HG02973 (cell line): ENCODE measurements at regions not wholly inside any gene's neighbourhood (a gene's known extent, or its start where the extent isn't known, plus 50 kb on each side); places are given as distances from the start of the nearest gene placed in this dataset.

Source experiments
- ATAC-seq: cut with Tn5 transposase; IDR thresholded peaks from one replicate; pipeline ENCODE4 v1.9.1; 2021; ENCODE audit warnings: moderate library complexity; ENCODE audit not compliant: unreplicated experiment

- no peak for ATAC-seq
Observed at GRCh38 chr4:178481564-178481963, 1039.3 kb upstream of the AGA start.

GRCh38 chr4:178523038-178523437 is 1080.8 kb upstream of the AGA start:
- ATAC-seq, result no peak

- no peak for ATAC-seq
Observed at GRCh38 chr4:178535939-178536579, 1093.8 kb upstream of the AGA start.

GRCh38 chr4:178553201-178553600 is 1111.0 kb upstream of the AGA start:
- ATAC-seq, result no peak

- ATAC-seq, result no peak
Observed at GRCh38 chr4:178554352-178554751, 1112.1 kb upstream of the AGA start.

GRCh38 chr4:178556796-178557195 is 1114.6 kb upstream of the AGA start:
- no peak for ATAC-seq

- ATAC-seq, result no peak
Observed at GRCh38 chr4:178577933-178578332, 1135.7 kb upstream of the AGA start.

- no peak for ATAC-seq
Observed at GRCh38 chr4:178595500-178596138, 1153.4 kb upstream of the AGA start.

GRCh38 chr4:178598672-178599071 is 1156.4 kb upstream of the AGA start:
- no peak for ATAC-seq

- no peak for ATAC-seq
Observed at GRCh38 chr4:178599521-178599920, 1157.3 kb upstream of the AGA start.

- ATAC-seq, result no peak
Observed at GRCh38 chr4:178602833-178603232, 1160.6 kb upstream of the AGA start.

- no peak for ATAC-seq
Observed at GRCh38 chr4:178611062-178611461, 1168.8 kb upstream of the AGA start.

- ATAC-seq, result no peak
Observed at GRCh38 chr4:178612733-178613132, 1170.5 kb upstream of the AGA start.

GRCh38 chr4:178632415-178632814 is 1190.2 kb upstream of the AGA start:
- no peak for ATAC-seq

- ATAC-seq, result no peak
Observed at GRCh38 chr4:178633263-178633662, 1191.0 kb upstream of the AGA start.

GRCh38 chr4:178664621-178665020 is 1222.4 kb upstream of the AGA start:
- ATAC-seq, result no peak

GRCh38 chr4:178665916-178666315 is 1223.7 kb upstream of the AGA start:
- no peak for ATAC-seq

GRCh38 chr4:178671766-178672165 is 1229.5 kb upstream of the AGA start:
- ATAC-seq, result no peak

- no peak for ATAC-seq
Observed at GRCh38 chr4:178672512-178672911, 1230.3 kb upstream of the AGA start.

- ATAC-seq, result no peak
Observed at GRCh38 chr4:178681871-178682270, 1239.6 kb upstream of the AGA start.

- no peak for ATAC-seq
Observed at GRCh38 chr4:178689926-178690325, 1247.7 kb upstream of the AGA start.

- ATAC-seq, result no peak
Observed at GRCh38 chr4:178693816-178694215, 1251.6 kb upstream of the AGA start.

GRCh38 chr4:178696515-178696914 is 1254.3 kb upstream of the AGA start:
- ATAC-seq, result no peak
